SKM-1 treated with dmso at 0.1 percent for 144 hours (cell line): ENCODE measurements at regions not wholly inside any gene's neighbourhood (a gene's known extent, or its start where the extent isn't known, plus 50 kb on each side); places are given as distances from the start of the nearest gene placed in this dataset.

Source experiments
- DNase-seq: peaks from one replicate; lab custom pipeline; 2025; ENCODE audit not compliant: unreplicated experiment; lab: John Stamatoyannopoulos, UW

DNA sequence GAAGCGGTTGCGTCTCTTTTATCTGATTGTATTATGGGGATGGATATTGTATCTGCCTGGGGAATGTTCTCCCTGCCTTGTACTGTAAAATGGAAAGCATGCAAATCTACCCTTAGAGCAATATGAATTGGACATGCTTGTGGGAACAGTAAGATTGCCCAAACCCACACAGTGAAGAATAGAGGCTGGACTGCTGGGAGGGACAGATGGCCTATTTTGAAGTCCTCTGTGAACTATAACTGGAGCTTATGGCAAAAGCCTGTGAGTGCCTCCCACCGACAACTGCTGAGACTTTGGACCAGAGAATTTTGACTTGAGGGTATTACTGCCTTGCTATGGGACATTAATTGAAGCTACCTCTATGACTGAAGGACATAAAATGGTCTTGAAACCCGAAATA, 168.9 kb downstream of the ERCC6L2 start:
- no peak for DNase-seq

DNA sequence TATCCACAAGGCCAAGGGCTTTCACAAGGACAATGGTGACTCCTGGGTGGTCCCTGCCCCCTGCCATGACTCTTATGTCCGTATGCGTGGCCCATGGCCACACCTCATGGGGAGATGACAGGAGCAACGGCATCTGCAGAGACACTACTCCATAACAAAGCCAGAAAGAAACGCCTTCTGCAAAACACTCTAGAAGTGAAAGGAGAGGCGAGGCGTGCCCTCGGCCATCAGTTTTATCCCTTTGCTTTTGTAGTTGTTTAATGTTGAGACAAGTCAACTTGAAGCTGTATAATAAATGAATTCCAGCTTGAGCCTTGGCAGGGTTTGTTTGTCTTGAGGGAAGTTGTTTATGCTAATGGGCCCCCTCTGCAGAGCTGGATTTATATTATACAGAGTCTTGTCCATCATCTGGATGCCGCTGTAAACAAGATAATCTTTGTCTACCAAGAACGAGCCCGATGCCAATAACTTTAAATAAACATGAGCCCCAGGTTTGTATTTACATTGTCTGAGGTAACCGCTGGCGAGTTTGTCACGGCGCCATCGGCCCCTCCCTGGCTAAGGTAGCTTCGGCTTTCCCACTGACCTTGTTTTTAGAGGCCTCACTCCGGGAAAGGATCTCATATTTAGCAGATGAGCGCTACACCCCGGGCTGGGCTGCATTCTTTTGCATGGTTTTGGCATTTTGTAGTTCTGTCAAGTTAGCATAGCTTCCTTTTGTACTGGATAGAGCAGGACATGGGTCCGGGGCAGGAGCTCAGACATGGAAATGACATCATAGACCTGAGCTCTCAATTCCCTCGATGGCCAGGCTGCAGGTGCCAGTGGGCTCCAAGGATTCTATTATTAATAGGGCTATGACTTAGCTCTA, 165.3 kb downstream of the ERCC6L2 start:
- no peak for DNase-seq

DNA sequence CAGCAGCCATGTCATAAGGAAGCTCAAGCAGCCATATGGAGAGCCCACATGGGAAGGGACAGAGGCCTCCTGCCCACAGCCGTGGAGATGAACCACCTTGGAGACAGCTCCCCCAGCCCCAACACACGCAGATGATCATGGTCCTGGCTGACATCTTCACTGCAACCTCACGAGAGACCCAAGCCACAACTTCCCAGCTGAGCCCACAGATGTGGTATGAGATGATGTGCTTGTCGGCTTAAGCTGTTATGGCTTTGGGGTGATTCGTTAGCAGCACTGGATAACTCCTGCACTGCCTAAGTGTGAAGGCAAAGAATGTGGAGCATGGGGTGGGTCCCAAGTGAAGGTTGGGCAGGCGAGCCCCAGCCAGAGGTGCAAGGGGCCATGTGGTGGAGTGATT, 163.4 kb downstream of the ERCC6L2 start:
- DNase-seq, result no peak

DNA sequence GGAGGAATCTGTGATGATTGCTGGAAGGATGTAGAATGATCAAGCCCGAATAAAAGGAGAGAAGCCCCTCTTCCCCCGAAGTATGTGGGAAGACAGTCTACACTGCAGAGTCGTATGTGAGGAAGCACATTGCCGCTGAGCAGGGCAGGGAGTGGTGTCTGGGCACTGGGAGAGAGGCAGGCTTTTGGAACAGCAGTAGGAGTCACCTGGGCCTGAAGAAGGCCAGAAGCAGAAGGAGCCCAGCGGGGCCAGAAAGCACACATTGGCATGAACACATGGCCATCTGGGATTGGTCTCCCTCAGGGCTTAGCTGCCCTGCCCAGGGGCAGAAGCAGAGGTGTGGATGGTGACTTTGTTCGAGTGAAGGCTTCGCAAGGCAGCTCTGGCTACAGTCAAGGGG, 162.8 kb downstream of the ERCC6L2 start:
- no peak for DNase-seq

DNA sequence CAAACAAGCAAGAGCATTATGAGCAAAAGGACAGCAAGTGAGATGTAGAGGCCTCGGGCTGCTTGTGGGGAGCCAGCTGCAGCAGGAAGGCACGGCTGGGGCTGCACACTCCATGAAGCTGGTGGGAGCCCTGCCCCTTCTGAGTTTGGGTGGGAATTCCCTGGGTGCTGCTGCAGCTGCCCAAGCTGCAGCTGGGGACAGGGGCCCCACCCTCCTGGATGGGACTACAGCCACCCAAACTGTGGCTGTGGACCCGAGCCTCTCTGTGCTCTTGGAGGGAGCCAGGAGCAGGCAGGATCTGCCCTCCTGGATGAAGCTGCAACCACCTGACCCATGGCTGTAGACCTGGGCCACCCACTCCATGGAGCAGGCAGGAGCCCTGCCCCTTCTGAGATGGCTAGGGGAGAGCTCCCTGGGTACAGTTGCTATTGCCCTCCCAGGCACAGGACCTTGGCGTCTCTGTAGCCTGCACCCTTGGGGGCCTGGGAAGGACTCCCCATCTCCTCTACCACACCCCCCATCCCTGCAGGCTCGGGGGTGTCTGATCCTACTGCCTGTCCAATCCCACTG, 159.1 kb downstream of the ERCC6L2 start:
- no peak for DNase-seq

DNA sequence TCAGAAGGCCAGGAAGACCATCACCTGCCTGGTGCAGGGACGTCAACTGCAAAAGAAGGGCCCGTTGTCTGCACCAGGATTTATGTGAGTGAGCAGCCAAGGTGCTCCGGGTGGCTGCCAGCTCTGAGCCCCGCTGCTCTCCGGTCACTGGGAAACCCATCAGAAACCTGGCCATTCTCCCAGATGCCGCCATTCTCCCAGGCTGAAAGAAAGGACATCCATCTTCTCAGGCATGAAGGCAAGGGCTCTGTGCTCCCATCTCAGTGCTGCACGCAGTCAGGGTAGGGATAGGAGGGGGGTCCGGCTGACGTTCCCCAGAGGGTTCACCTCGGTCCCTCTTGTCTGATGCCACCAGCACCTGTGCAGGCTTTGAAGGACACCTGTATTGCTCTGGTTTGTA, 158.4 kb downstream of the ERCC6L2 start:
- no peak for DNase-seq

DNA sequence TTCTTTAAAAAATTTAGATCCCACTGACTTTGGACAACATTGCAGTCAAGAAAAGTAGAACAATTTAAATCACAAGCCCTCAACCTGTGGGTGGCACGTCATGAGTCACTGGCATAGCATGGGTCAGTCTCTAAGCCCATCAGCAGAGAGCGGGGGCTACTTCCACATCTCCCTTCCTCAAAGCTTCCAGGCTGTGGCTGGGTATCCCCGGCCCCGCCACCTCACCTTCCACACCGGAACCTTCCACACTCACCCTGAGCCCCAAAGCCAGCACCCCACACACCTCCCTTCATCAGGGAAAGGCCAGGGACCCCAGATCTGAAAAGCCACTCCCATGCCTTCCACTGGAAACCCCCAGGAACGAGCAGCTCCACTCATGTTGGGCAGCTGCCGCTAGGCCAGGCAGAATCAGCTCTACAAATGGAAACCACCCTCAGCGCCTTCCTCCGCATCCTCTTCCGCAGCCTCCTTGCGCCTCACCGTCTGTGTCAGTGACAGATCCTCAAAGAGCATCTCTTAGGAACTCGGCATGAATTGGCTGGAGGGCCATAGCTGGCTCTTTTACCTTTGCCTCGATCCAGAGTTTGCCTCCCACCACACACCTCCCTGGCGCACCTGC, 156.5 kb downstream of the ERCC6L2 start:
- DNase-seq, result no peak

DNA sequence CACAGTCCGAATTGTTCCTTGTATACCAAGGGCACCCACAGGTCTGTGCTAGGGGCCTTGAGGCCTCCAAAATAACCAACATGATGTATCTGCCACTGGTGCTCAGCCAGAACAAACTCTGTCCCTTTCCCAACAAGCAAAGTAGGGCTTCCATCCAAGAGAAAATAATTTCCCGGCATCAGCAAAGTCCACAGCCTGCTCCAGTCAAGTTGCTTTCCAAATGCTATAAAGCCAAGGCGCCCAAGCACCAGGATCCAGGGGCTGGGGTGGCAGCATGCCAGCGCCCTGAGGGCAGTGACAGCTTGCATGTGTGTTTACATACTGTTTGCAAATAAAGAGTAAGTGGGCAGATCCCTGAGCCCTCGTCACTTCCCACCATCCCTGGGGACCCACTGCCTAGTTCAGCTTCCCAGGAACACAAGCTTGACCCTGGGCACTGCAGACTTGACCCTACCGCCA, 155.9 kb downstream of the ERCC6L2 start:
- DNase-seq, result no peak

DNA sequence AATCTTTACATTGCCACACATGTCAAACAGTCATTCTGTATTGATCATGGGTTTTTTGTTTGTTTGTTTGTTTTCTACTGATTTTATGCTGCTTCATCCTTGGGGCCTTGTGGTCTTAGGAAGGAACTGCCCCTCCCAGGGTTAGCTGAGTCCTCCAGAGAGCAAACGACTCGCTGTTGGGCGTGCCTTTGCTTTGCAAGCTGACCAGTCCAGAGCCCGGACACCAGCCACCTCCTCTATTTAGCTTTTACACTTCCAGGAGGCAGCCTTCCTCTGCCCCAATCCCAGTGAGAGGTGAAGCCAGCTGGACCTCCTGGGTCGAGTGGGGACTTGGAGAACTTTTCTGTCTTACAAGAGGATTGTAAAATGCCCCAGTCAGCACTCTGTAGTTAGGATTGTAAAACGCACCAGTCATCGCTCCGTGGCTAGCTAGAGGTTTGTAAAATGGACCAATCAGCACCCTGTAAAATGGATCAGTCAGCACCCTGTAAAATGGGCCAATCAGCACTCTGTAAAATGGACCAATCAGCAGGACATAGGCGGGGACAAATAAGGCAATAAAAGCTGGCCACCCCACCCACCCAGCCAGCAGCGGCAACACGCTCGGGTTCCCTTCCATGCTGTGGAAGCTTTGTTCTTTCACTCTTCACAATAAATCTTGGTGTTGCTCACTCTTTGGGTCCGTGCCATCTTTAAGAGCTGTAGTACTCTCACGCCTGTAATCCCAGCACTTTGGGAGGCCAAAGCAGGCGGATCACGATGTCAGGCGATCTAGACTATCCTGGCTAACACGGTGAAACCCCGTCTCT, 154.4 kb downstream of the ERCC6L2 start:
- no peak for DNase-seq

DNA sequence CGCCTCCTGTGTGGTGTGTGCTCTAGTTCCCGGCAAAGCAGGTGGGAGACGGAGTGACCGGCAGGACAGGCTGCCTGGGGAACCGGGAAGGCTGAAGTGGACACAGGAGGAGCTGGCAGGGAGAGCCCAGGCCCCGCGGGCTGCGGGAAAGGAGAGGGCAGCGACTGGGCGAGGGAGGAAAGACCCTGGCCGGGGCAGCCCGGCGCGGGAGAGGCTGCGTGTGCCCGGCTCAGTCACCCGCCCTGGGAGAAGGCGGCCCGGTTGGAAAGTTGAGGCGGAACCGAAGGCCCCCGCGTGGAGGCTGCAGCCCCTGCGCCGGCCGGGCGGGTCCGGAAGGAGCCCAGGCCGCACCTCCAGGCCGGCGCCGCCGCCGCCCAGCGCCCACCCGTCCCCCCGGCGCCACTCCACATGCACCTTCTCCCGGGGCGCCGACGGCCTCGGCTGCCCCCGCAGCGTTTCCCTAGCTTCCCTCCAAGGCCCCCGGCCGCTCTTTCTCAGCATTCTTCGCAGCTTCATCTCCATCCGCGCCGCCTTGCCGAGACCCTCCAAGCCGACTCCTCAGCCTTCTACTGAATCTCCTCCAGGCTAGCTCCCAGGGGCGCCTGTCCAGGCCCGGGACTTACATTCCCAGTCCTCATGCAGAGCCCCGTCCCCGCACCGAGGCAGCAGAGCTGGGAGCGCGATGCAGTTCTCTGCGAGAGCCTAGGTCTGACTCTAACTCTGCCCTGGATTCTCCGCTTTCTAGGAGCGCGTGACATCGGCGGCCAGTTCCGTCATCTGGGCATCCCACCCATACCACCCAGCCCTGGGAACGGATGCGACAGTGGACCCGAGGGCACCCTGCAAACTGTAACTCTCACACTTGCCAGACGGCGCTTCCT, 152.0 kb downstream of the ERCC6L2 start:
- no peak for DNase-seq

DNA sequence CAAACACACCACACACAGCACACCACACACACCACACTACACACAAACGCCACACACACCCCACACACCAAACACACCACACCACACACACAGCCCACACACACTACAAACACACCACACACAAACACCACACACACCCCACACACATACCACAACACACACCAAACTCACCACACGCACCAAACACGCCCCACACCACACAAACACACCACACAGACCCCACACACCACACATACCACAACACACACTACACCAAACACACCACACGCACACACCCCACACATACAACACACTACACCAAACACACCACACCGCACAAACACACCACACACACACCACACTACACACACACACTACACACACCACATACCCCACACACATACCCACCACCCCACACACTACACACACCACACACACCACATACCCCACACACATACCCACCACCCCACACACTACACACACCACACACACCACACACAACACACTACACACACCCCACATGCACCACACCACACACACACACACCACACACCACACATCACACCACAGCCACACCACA, 151.2 kb downstream of the ERCC6L2 start:
- DNase-seq, result no peak

DNA sequence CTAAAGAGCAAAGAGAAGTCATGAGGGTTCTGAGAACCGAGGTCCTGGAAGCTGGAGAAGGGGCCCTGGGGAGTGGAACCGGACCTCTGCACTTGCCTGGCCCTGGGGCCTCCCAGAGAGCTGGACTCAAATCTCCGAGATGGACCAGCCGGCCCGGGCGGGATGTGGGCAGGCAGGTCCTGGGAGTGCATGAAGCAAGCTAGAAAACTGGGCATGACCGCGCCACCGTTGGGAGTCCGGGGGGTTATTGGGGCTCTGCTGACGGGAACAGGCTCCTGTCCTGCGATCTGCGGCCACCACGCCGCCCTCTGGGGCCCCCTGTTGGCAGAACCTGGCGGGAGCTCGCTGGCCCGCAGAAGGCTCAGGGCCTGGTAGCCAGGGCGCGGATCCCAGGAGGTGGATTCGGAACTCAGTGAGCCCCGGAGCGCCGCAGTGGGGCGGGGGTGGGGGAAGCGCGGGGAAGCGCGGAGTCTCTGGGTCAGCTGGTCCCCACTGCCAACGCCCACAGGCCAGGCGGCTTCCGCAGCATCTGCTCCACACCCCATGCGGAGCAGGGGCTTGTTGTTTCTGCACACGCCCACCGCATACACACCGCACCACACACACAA, 150.6 kb downstream of the ERCC6L2 start:
- no peak for DNase-seq

DNA sequence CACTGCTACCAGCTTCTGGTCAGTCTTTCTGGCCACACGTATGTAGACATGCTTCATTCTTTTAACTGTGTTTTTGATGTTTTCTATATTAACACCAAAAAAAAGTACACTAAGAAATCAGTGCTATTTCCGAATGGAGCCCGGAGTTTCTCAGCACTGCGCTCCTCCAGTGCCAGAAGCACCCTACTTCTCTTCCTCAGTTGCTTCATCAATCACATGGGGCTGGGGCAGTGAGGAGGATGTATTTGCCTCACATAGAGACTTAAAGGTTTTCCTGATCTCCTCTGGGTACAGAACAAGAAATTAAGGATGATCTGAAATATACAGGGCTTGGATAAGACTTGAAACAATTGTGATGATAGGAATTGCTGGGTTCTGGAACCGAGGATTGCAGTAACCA, 148.0 kb downstream of the ERCC6L2 start:
- no peak for DNase-seq

DNA sequence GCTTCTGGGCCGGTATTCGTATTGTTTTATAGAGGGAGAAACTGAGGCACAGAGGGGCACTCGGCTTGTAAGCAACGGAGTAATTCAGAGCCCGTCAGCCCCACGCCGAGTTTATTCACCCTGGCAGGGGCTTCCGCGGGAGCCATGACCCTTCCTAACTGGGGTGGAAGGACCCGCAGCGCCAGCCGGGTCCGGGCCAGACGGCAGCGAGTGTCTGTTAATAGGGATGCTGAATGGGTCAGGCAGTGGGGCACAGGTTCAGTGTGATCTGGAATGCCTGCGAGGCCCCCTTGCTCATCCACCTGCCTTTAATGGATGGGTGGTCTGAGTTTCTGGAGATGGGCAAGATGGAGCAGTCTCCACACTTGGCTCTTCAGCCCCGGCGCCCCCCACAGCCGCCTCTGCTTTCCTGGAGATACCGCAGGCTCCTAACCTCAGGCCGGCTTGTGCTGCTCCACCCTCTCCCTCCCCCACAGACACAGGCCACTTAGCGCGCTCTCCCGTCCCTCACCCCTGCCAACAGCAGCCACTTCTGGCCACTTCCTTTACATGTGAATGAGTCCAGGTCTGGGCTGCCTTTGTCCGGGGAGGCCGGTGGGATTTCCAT, 147.1 kb downstream of the ERCC6L2 start:
- no peak for DNase-seq

DNA sequence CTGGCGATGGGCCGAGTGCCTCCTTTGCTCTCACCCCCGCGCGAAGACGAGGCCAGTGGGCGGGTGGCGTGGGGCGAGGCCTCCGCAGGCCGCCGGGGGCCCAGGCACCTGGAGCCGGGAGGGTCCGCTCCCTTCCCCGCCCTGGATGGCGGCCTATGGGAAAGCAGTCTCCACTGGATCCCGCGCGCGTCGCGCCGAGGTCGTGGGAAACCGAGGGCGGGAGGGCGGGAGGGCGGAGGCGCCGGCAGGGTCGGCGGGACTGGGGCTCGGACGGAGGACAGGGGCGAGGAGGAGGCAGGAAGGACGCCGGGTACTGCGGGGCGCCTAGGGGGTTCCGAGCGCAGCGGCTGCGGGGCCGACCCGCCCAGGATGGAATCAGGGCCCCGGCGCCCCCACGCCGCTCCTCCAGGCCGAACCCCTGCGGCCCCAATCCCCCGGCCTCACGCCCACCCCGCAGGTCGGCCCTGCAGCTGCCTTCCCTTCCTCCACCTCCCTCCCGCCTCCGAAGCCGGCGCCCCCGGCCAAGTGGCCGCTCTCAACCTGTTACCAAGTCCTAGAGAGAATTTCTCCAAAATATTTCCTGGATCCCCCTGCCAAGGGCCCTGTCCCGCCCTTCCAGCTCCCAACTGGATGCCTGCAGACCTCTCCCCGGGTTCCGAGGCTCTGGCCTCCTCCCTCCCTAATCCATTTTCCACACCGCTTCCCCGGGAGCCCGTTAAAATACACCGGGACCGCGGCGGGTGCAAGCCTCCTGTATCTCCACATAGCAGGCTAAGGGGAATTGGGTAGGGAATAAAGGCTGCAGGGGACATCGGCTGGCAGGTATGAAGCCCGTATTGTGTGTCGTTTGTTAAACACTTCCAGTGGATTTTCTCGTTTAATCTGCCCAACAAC, 146.3 kb downstream of the ERCC6L2 start:
- no peak for DNase-seq

DNA sequence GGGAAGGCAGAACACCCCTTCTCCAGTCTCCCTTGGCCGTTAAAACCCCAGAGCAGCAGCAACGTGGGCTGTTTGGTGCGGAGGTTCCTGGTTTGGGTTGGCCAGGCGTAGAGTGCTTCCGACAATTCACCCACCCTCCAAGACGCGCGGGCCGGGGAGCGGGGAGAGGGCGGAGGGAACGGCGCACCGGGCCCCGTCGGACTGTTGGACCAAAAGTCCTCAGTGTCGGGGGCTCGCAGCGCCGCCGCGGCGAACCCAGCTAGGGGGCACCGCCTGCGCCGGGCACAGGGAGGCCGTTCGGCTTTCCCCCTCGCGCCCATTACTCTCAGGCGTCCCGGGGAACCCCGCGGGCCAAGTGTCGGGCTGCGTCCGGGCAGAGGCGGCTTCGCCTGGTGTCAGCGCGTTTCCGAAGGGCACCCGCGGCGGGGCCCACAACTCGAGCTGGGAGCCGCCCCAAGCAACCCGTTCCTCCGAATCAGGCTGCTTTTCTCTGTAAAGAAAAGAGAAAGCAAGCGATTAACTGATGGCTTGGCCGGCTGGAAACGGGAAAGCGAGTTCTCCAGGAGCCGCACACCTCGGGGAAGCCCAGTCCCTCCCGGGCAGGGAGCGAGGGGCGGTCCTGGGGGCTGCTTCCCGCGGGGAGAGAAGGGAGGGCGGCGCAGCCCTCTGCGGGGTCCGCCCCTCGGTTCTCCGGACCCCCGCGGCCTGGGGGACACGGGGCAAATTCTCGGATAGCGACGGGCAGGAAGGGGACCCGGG, 145.5 kb downstream of the ERCC6L2 start:
- DNase-seq, result no peak

DNA sequence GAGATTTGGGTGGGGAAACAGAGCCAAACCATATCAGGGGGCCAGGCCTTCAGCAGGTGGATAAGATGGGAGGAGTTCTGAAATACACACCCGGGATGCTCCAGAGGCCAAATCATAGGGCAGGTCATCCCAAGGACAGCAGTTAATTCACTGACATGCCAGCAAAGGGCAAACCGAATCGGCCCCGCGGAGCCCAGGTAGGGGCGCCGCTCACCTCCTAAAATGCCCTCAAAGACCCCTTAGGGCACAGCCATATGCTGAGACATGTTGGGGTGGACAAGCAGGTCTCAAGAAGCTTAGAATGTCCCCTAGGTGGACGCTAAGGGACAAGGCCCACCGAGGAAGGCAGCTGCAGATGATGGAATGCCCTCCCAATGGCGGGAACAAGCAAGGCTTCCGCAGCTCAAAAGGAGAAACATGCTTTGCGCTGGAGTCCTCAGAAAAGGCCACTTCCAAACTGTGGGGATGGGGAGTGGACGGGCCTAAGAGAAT, 144.9 kb downstream of the ERCC6L2 start:
- DNase-seq, result no peak
